Retinal pigment epithelial cell (primary cell): ENCODE measurements at regions not wholly inside any gene's neighbourhood (a gene's known extent, or its start where the extent isn't known, plus 50 kb on each side); places are given as distances from the start of the nearest gene placed in this dataset.

Experiments
- DNase-seq: peaks from one replicate; pipeline ENCODE4 v3.0.0-alpha.2; 2010; ENCODE audit warnings: low read depth
- H3K4me3 ChIP-seq: 2 replicates; pipeline ENCODE4 v1.5.1; 2011; ENCODE audit warnings: mild to moderate bottlenecking, low read length, control low read depth, moderate library complexity
- CTCF ChIP-seq: conservative IDR thresholded peaks from 2 replicates; pipeline ENCODE4 v1.5.1; 2011; ENCODE audit warnings: low read depth, low read length, control low read depth, inconsistent platforms

GRCh38 chr18:29160170-29160569, 983.2 kb upstream of the CDH2 start:
- no peak overlapping the region for H3K4me3 ChIP-seq
- DNase-seq: no peak
- no peak for TF ChIP-seq CTCF

GRCh38 chr18:29157905-29158304, 981.0 kb upstream of the CDH2 start:
- H3K4me3 ChIP-seq: no peak overlapping the region
- no peak for DNase-seq
- no peak for TF ChIP-seq CTCF

- TF ChIP-seq CTCF: no peak
- no peak overlapping the region for H3K4me3 ChIP-seq
- DNase-seq: no peak
Measured at GRCh38 chr18:29157057-29157780, 980.3 kb upstream of the CDH2 start.

GRCh38 chr18:29156531-29156930, 979.6 kb upstream of the CDH2 start:
- no peak overlapping the region for H3K4me3 ChIP-seq
- no peak for DNase-seq
- no peak for TF ChIP-seq CTCF

GRCh38 chr18:29154758-29155725, 978.1 kb upstream of the CDH2 start:
- no peak overlapping the region for H3K4me3 ChIP-seq
- TF ChIP-seq CTCF: no peak
- no peak for DNase-seq

- no peak overlapping the region for H3K4me3 ChIP-seq
- DNase-seq: no peak
- TF ChIP-seq CTCF: no peak
Measured at GRCh38 chr18:29154196-29154757, 977.3 kb upstream of the CDH2 start.
